ENCODE measurements at regions not wholly inside any gene's neighbourhood (a gene's known extent, or its start where the extent isn't known, plus 50 kb on each side); places are given as distances from the start of the nearest gene placed in this dataset.

GRCh38 chr10:112057072-112057471, 126.5 kb downstream of the GPAM start:
- TF ChIP-seq CTCF (IDR thresholded peaks at IDR 0.05) (no peak), POLR2A (IDR thresholded peaks at IDR 0.05) (no peak), EP300 (IDR thresholded peaks at IDR 0.05) (no peak)

All from sigmoid colon (tissue), 4 donors.